ENCODE measurements at regions not wholly inside any gene's neighbourhood (a gene's known extent, or its start where the extent isn't known, plus 50 kb on each side); places are given as distances from the start of the nearest gene placed in this dataset.
A peak's percentile ranks its signal among the peaks of the same experiment; 100 is the strongest.

- TF ChIP-seq, protein P1, sequence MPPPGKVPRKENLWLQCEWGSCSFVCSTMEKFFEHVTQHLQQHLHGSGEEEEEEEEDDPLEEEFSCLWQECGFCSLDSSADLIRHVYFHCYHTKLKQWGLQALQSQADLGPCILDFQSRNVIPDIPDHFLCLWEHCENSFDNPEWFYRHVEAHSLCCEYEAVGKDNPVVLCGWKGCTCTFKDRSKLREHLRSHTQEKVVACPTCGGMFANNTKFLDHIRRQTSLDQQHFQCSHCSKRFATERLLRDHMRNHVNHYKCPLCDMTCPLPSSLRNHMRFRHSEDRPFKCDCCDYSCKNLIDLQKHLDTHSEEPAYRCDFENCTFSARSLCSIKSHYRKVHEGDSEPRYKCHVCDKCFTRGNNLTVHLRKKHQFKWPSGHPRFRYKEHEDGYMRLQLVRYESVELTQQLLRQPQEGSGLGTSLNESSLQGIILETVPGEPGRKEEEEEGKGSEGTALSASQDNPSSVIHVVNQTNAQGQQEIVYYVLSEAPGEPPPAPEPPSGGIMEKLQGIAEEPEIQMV (CRISPR knock-in tag; IDR thresholded peaks at IDR 0.05; ENCODE audit: low read depth), result peak; percentile 82; the same call in 1 of the 2 replicates
- TF ChIP-seq ZFP62 (CRISPR knock-in tag; IDR thresholded peaks at IDR 0.05) (no peak), TGIF2 (CRISPR knock-in tag; IDR thresholded peaks at IDR 0.05) (peak; percentile 55; the same call in 1 of the 2 replicates), ZMAT3 (CRISPR knock-in tag; conservative IDR thresholded peaks at IDR 0.05) (no peak; the same call in 1 of the 2 replicates), TARDBP (CRISPR knock-in tag; IDR thresholded peaks at IDR 0.05) (peak; percentile 63; the same call in 1 of the 2 replicates), PHF8 (CRISPR knock-in tag; IDR thresholded peaks at IDR 0.05) (peak; percentile 41), ZNF720 (CRISPR knock-in tag; IDR thresholded peaks at IDR 0.05) (no peak), ELF1 (CRISPR knock-in tag; IDR thresholded peaks at IDR 0.05) (peak; percentile 47; the same call in 1 of the 2 replicates), ZNF12 (CRISPR knock-in tag; IDR thresholded peaks at IDR 0.05) (peak; percentile 73; the same call in 1 of the 2 replicates), ARID3A (IDR thresholded peaks at IDR 0.05; ENCODE audit: low read depth, low read length) (peak; percentile 28; the same call in 1 of the 2 replicates), PBX2 (CRISPR knock-in tag; IDR thresholded peaks at IDR 0.05) (no peak), REXO4 (CRISPR knock-in tag; IDR thresholded peaks at IDR 0.05; ENCODE audit: borderline replicate concordance) (no peak), ZFP1 (CRISPR knock-in tag; IDR thresholded peaks at IDR 0.05) (no peak), ZNF572 (CRISPR knock-in tag; IDR thresholded peaks at IDR 0.05) (0 out of 2 replicates have a peak, but pooled peaks have one; percentile 23), ZFP37 (CRISPR knock-in tag; IDR thresholded peaks at IDR 0.05; ENCODE audit: borderline replicate concordance) (peak; percentile 79; the same call in 1 of the 2 replicates), RNF2 (conservative IDR thresholded peaks at IDR 0.05; ENCODE audit: low read depth) (no peak), POLR2A (IDR thresholded peaks at IDR 0.05; ENCODE audit: insufficient read depth in 1 of 2, low read depth in 2 of 2, low read length in 2 of 2) (peak; percentile 73 to 86), ZBTB34 (CRISPR knock-in tag; IDR thresholded peaks at IDR 0.05) (0 out of 2 replicates have a peak, but pooled peaks have one; percentile 5), AKNA (CRISPR knock-in tag; IDR thresholded peaks at IDR 0.05; ENCODE audit: borderline replicate concordance) (no peak), ZNF672 (CRISPR knock-in tag; IDR thresholded peaks at IDR 0.05) (no peak)
Measured at GRCh38 chr22:25402501-25403283, 161.8 kb upstream of the GRK3 start (continued).

All from HepG2 (cell line).